Fibroblast of mammary gland (primary cell): ENCODE measurements at regions not wholly inside any gene's neighbourhood (a gene's known extent, or its start where the extent isn't known, plus 50 kb on each side); places are given as distances from the start of the nearest gene placed in this dataset.

ENCODE experiments used
- DNase-seq: peaks from one replicate; pipeline ENCODE4 v3.0.0-alpha.2; 2010; ENCODE audit warnings: low read depth
- H3K4me3 ChIP-seq: 2 replicates; pipeline ENCODE4 v1.5.1; 2011; ENCODE audit warnings: low read depth, mild to moderate bottlenecking, low read length, moderate library complexity; ENCODE audit not compliant: control insufficient read depth
- CTCF ChIP-seq: conservative IDR thresholded peaks from 2 replicates; pipeline ENCODE4 v1.5.1; 2011; ENCODE audit warnings: low read depth, low read length, inconsistent platforms; ENCODE audit not compliant: control insufficient read depth, insufficient read depth

GRCh38 chr5:60360355-60360754 is 339.6 kb downstream of the DEPDC1B start:
- DNase-seq = no peak
- TF ChIP-seq CTCF = no peak
- no peak overlapping the region for H3K4me3 ChIP-seq

GRCh38 chr5:60357302-60357701 is 342.7 kb downstream of the DEPDC1B start:
- TF ChIP-seq CTCF = no peak
- H3K4me3 ChIP-seq = no peak overlapping the region
- no peak for DNase-seq

- DNase-seq = no peak
- no peak for TF ChIP-seq CTCF
- H3K4me3 ChIP-seq = no peak overlapping the region
Observed at GRCh38 chr5:60356745-60357144, 343.2 kb downstream of the DEPDC1B start.

- no peak for TF ChIP-seq CTCF
- no peak overlapping the region for H3K4me3 ChIP-seq
- DNase-seq = no peak
Observed at GRCh38 chr5:60355181-60355580, 344.8 kb downstream of the DEPDC1B start.

GRCh38 chr5:60354311-60354710 is 345.7 kb downstream of the DEPDC1B start:
- no peak for DNase-seq
- H3K4me3 ChIP-seq = no peak overlapping the region
- no peak for TF ChIP-seq CTCF

GRCh38 chr5:60352992-60353599 is 346.9 kb downstream of the DEPDC1B start:
- no peak for TF ChIP-seq CTCF
- no peak overlapping the region for H3K4me3 ChIP-seq
- no peak for DNase-seq

GRCh38 chr5:60350794-60351193 is 349.2 kb downstream of the DEPDC1B start:
- no peak for DNase-seq
- no peak overlapping the region for H3K4me3 ChIP-seq
- no peak for TF ChIP-seq CTCF
